ENCODE measurements at regions not wholly inside any gene's neighbourhood (a gene's known extent, or its start where the extent isn't known, plus 50 kb on each side); places are given as distances from the start of the nearest gene placed in this dataset.

DNA sequence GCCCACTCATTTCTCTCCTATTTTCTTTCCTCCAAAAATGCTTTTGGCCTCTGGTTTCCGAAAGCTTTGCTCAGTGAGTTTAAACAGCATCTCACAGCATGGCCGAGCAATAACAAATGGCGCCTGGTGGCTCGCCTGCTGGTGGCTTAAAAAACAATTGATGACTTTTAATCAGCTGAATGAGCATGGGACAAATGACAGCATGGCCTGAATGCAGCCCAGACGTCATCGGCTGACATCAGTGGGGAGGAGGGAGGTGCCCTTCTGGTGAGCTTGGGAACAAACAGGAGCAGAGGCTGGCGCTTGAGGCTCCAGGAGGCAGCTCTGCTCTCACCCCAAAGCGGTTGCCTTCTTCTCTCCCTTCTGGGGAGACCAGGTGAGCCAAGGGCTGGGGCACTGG lies 286.4 kb downstream of the BCOR start:
- no peak for DNase-seq (ENCODE audit: low read depth in 1 of 2, low spot score in 1 of 2)

DNA sequence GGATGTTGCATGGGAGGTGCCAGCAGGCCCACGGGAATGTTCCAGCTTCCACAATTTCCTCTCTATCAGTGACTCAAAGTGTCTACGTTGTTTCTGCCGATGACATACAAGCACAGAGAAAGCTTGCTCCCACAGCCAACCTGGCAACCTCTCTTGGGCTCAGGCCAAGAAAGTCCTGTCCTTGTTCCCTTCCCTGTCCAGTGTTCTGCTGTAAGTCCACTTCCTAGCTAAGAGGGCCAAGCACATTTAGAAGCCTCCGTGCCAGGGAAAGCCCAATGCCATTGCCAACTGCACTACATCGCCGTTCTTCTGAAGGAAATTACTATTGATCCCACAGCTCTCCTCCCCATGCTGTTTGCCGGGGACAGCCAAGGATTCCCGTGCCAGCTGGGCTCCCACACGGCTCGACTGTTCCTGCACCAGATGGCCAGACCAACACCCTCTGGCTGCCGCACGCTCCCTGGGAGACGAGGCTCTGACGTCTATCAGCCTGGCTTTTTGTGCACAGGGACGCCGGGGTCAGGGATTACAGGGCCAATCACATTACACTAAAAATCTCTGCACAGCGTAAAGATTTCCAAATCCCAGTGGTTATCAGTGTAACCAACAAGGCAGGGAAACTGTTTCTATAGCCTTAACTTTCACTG lies 284.0 kb downstream of the BCOR start:
- DNase-seq (ENCODE audit: low read depth in 1 of 2, low spot score in 1 of 2), result no peak

GRCh38 chrX:39814391-39814790 lies 283.4 kb downstream of the BCOR start:
- DNase-seq (ENCODE audit: low read depth in 1 of 2, low spot score in 1 of 2), result peak in 1 of 2 donors; percentile 6

GRCh38 chrX:39815631-39816030 lies 282.1 kb downstream of the BCOR start:
- DNase-seq (ENCODE audit: low read depth in 1 of 2, low spot score in 1 of 2), result no peak

DNA sequence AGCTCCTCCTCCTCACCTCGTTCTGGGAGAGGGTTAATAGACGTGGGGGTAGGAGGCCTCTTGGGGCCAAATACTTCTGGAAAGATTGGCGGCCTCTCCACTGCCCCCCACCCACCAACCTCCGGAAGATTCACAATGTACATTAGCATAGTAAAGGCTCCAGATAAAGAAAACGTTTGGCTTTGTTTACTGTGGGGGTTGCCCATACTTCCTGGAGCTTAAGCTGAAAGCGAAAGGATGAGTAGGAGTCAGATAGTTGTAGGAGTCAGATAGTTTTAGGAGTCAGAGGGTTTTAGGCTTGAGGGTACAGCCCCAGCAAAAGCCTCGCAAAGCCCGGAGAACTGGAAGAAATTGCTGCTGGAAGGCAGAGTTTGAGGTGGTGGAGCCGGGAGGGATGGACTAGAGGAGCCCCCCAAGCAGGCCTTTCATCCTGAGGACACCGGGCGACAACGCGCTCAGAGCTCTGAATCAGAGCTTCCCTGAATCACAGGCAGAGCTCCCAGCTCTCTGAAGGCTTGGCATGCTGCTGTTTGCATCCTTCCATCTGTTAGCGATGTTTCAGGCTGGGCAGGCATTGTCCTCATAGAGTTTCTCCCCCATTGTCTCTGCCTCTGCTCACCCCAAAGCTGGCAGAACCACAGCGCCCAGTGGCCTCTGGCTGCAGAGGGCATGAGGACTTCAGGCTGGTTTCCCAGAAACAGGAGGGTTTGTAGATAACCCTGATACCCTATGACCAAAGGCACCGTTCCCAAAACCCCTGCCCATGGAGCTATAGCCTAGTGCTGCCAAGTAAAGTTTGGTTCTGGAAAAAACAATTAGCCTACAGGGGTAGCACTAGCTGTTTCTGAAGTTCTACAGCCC lies 280.7 kb downstream of the BCOR start:
- DNase-seq (ENCODE audit: low read depth in 1 of 2, low spot score in 1 of 2), result no peak

DNA sequence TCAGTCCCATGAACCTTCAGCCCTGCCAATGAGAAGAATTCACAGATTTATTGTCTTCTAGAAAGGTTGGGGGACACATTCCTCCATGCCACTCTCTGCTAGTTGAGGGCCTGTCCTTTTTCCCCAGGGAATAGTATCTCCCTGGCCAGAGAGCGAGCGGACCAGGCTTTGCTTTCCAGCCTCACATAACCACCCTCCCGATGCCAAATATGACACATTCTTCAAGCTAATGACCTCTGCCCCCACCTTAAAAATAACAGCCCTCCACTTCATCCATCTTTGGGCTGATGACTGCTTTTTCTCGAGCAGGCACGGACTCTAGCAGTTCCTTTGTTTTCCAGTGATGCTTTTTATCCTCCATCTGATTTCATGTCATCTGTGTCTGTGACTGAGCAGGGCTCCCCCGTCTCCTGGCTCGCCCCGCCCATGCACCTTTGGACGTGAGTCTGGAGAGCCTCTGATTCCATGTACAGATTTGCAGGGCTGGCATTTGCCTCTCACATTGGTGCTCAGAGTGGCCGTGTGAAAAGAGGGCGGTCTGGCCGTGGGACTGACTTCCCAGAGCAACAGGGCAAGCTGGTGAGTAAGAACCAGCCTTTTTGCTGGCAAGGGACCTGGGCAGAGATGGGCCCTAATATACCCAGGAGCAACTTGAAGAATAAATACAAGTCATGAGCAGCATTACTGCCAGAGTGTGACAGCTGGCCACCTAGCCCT lies 279.8 kb downstream of the BCOR start:
- DNase-seq (ENCODE audit: low read depth in 1 of 2, low spot score in 1 of 2), result no peak

GRCh38 chrX:39818750-39819149 lies 279.0 kb downstream of the BCOR start:
- no peak for DNase-seq (ENCODE audit: low read depth in 1 of 2, low spot score in 1 of 2)

GRCh38 chrX:39819921-39820849 lies 277.6 kb downstream of the BCOR start:
- DNase-seq (ENCODE audit: low read depth in 1 of 2, low spot score in 1 of 2), result no peak

- DNase-seq (ENCODE audit: low read depth in 1 of 2, low spot score in 1 of 2), result no peak
Measured at GRCh38 chrX:39820938-39821708, 276.6 kb downstream of the BCOR start.

GRCh38 chrX:39821709-39822095 lies 276.1 kb downstream of the BCOR start:
- no peak for DNase-seq (ENCODE audit: low read depth in 1 of 2, low spot score in 1 of 2)

- DNase-seq (ENCODE audit: low read depth in 1 of 2, low spot score in 1 of 2), result no peak
Measured at GRCh38 chrX:39822133-39822748, 275.5 kb downstream of the BCOR start.

GRCh38 chrX:39823424-39823823 lies 274.3 kb downstream of the BCOR start:
- no peak for DNase-seq (ENCODE audit: low read depth in 1 of 2, low spot score in 1 of 2)

GRCh38 chrX:39823854-39824253 lies 273.9 kb downstream of the BCOR start:
- DNase-seq (ENCODE audit: low read depth in 1 of 2, low spot score in 1 of 2), result no peak

- no peak for DNase-seq (ENCODE audit: low read depth in 1 of 2, low spot score in 1 of 2)
Measured at GRCh38 chrX:39826813-39827543, 270.8 kb downstream of the BCOR start.

DNA sequence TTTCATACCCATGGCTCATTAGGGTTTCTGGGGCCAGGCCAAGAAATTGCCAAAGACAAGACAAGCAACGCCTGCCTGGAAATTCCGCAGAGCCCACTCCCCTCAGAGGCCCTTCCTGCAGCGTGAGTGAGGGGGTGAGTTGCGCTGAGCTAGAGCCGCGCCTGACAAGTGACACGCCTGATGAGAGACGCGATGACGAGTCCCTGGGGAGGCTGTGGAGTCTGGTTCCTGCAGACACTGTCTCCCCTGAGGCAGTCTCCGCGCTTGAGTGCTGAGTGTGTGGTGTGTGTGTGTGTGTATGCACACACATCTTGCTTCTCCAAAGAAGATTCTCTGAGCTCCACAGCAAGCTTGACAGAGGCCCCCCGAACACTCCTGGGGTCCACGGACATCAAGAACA lies 269.8 kb downstream of the BCOR start:
- DNase-seq (ENCODE audit: low read depth in 1 of 2, low spot score in 1 of 2), result no peak

DNA sequence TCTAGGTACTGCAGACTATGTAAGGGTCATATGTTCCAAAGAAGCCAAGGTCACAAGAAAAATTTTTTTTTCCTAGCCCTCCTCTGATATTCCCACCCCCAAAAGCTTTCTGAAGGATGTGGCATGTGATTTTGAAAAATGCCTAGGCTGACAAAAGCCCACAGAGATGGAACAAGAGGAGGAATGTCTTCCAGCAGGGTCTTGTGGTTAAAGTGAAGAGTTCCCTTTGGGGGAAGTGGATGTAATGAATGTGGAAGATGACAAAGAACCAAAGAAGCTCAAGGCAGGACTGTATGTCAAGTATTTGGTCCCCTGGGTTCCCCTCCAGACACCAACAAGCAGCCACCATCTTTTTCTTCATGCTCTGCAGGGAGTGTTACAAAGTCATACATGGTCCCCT lies 268.8 kb downstream of the BCOR start:
- no peak for DNase-seq (ENCODE audit: low read depth in 1 of 2, low spot score in 1 of 2)

DNA sequence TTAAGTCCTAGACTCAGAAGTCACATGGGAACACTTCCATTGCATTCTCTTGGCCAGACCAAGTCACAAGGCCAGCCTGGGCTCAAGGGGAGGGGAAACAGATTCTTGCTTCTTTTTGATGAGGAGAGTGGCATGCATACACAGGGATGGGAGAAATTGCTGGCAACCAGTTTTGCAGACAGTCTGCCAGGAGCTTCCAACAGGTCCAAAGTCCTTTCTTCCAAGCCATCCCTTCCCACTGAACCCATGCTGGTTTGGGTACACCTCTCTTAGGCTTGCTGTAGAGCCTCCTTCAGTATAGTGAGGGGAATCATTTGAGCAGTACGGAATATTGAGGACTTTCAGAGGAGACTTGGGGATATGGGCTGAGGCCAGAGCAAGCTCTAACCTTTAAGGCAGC lies 267.8 kb downstream of the BCOR start:
- DNase-seq (ENCODE audit: low read depth in 1 of 2, low spot score in 1 of 2), result no peak

DNA sequence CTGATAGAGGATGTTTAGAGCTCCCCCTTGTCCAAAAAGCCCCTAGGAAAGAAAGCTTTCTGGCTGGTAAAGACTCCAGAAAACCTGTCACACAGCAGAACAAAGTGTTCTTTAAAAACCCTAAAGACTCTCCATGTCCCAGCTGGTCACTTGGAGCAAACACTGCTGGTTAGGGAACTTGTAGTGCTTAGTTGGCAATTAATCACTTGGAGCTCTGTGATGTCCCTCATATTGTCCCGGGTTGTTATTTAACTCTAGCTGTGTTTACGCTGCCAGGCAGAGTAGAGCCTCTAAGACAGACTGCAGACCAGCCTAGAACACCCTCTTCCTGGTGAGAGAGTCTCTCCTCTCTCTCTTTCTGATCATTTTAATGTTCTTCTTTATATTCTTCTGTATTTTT lies 267.3 kb downstream of the BCOR start:
- no peak for DNase-seq (ENCODE audit: low read depth in 1 of 2, low spot score in 1 of 2)

DNA sequence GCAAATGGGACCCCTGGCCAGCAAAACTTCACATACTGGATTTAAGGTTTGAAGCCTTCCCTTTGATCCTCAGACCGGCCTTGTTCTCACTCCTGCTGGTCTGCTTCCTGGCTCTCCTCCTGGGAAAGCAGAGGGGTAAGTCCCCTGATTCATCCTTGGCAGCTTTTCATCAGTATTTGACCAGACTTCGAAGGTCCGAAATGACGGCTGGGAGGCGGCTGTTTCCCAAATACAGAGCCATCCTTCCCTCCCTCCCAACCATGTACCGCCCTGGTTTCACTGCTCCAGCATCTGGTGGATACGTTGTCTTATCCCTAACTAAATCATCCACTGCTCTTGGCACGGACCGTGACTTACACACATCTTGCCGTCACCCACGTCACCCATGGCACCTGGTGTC lies 265.5 kb downstream of the BCOR start:
- no peak for DNase-seq (ENCODE audit: low read depth in 1 of 2, low spot score in 1 of 2)
